Keratinocyte (primary cell): ENCODE measurements at regions not wholly inside any gene's neighbourhood (a gene's known extent, or its start where the extent isn't known, plus 50 kb on each side); places are given as distances from the start of the nearest gene placed in this dataset.

ENCODE experiments used
- DNase-seq: peaks from one replicate; pipeline ENCODE4 v3.0.0-alpha.2; 2011; ENCODE audit warnings: low read depth, missing footprints, low spot score
- FAIRE-seq: peaks from 2 replicates; lab custom pipeline; 2011; peaks lifted over from hg19 to GRCh38; lab: Jason Lieb, UNC
- H2AFZ ChIP-seq: 2 replicates; pipeline ENCODE4 v1.6.0; 2012; ENCODE audit warnings: low read length, control low read depth, inconsistent platforms; ENCODE audit not compliant: control insufficient read depth
- H3K27ac ChIP-seq: 2 replicates; pipeline ENCODE4 v1.5.1; 2011; ENCODE audit warnings: low read length; ENCODE audit not compliant: control insufficient read depth, insufficient read depth
- H3K27me3 ChIP-seq: 3 replicates; pipeline ENCODE4 v1.6.0; 2011; ENCODE audit warnings: low read length; ENCODE audit not compliant: control insufficient read depth, insufficient read depth; ENCODE audit errors: extremely low read depth
- H3K36me3 ChIP-seq, 2 experiments: 2 replicates in 1 of 2; 3 replicates in 1 of 2; pipeline ENCODE4 v1.5.1; 2011; ENCODE audit warnings: low read length in 2 of 2, mild to moderate bottlenecking in 1 of 2; ENCODE audit not compliant: control insufficient read depth in 2 of 2, insufficient read depth in 2 of 2; ENCODE audit errors: extremely low read depth in 1 of 2
- H3K4me1 ChIP-seq: 3 replicates; pipeline ENCODE4 v1.5.1; 2011; ENCODE audit warnings: low read length; ENCODE audit not compliant: control insufficient read depth, insufficient read depth; ENCODE audit errors: extremely low read depth
- H3K4me2 ChIP-seq: 3 replicates; pipeline ENCODE4 v1.6.0; 2011; ENCODE audit warnings: low read depth, low read length; ENCODE audit not compliant: control insufficient read depth, insufficient read depth; ENCODE audit errors: extremely low read depth
- H3K4me3 ChIP-seq, 3 experiments: fragments of 200-600 bp in 1 of 3; sonication (generic) in 1 of 3; 2 replicates in 2 of 3; 3 replicates in 1 of 3; pipeline ENCODE4 v1.5.1; 2011 to 2016; ENCODE audit warnings: low read length in 3 of 3, mild to moderate bottlenecking in 3 of 3, control low read depth in 2 of 3, inconsistent platforms in 1 of 3, low read depth in 1 of 3, mixed read lengths in 1 of 3, mixed run types in 1 of 3, moderate library complexity in 1 of 3; ENCODE audit not compliant: control insufficient read depth in 2 of 3, insufficient read depth in 2 of 3; ENCODE audit errors: extremely low read depth in 1 of 3
- H3K79me2 ChIP-seq: 2 replicates; pipeline ENCODE4 v1.6.0; 2012; ENCODE audit warnings: low read length; ENCODE audit not compliant: control insufficient read depth, insufficient read depth
- H3K9ac ChIP-seq: 3 replicates; pipeline ENCODE4 v1.6.0; 2011; ENCODE audit warnings: low read length; ENCODE audit not compliant: control insufficient read depth, insufficient read depth; ENCODE audit errors: extremely low read depth
- H3K9me1 ChIP-seq: 3 replicates; pipeline ENCODE4 v1.6.0; 2011; ENCODE audit warnings: low read length; ENCODE audit not compliant: control insufficient read depth, insufficient read depth; ENCODE audit errors: extremely low read depth
- H3K9me3 ChIP-seq: 2 replicates; pipeline ENCODE4 v1.5.1; 2012; ENCODE audit warnings: low read depth, low read length; ENCODE audit not compliant: control insufficient read depth
- H4K20me1 ChIP-seq: 3 replicates; pipeline ENCODE4 v1.6.0; 2011; ENCODE audit warnings: low read length; ENCODE audit not compliant: control insufficient read depth, insufficient read depth; ENCODE audit errors: extremely low read depth
- CTCF ChIP-seq, 3 experiments: IDR thresholded peaks in 1 of 3; conservative IDR thresholded peaks in 1 of 3; optimal IDR thresholded peaks in 1 of 3; 2 replicates in 2 of 3; 3 replicates in 1 of 3; pipeline versions ENCODE3 to v1.5.1; 2011; ENCODE audit warnings: low read length in 3 of 3, mild to moderate bottlenecking in 3 of 3, moderate library complexity in 2 of 3, control low read depth in 1 of 3, inconsistent platforms in 1 of 3; ENCODE audit not compliant: insufficient read depth in 2 of 3; ENCODE audit errors: extremely low read depth in 1 of 3
- EZH2 ChIP-seq: IDR thresholded peaks from one replicate; pipeline ENCODE4 v1.6.1; 2012; ENCODE audit warnings: inconsistent platforms, mild to moderate bottlenecking, low read length, moderate library complexity
- dilution Hi-C: fragments of 300-500 bp; cut with MboI; formaldehyde crosslinking; loops from one replicate; pipeline ENCODE4 v1.7.0; 2020; ENCODE audit warnings: low sequenced_read_pairs; ENCODE audit not compliant: extremely low pct_ligation_motif_present

- TF ChIP-seq CTCF (optimal IDR thresholded peaks at IDR 0.05 in 1 of 3, IDR thresholded peaks at IDR 0.05 in 1 of 3, conservative IDR thresholded peaks at IDR 0.05 in 1 of 3; ENCODE audit: extremely low read depth in 1 of 3, insufficient read depth in 2 of 3, low read length in 3 of 3), result no peak
- TF ChIP-seq EZH2, result no peak
- Histone ChIP-seq H3K9me3 (no peaks in the 10 kb centered on the region), H3K79me2 (no peaks in the 10 kb centered on the region), H4K20me1 (no peaks in the 10 kb centered on the region), H3K27ac (peak overlapping the region; percentile 1), H3K36me3 (no peaks in the 10 kb centered on the region), H2AFZ (no peak overlapping the region), H3K9me1 (no peaks in the 10 kb centered on the region), H3K27me3 (no peaks in the 10 kb centered on the region), H3K4me1 (peaks cover 36% of the 10 kb centered on the region), H3K4me2 (no peak overlapping the region), H3K9ac (no peak overlapping the region), H3K4me3 (no peak overlapping the region)
- FAIRE-seq (peak; percentile 67), DNase-seq (no peak)
- dilution Hi-C loops, result no loop called here
Observed at GRCh38 chr15:39393575-39394335, 187.1 kb upstream of the THBS1 start.

GRCh38 chr15:39394496-39394895 is 186.4 kb upstream of the THBS1 start:
- Histone ChIP-seq H3K79me2 (no peaks in the 10 kb centered on the region), H4K20me1 (no peaks in the 10 kb centered on the region), H2AFZ (no peak overlapping the region), H3K9me1 (no peaks in the 10 kb centered on the region), H3K27me3 (no peaks in the 10 kb centered on the region), H3K36me3 (no peaks in the 10 kb centered on the region), H3K9me3 (no peaks in the 10 kb centered on the region), H3K4me1 (peaks cover 36% of the 10 kb centered on the region), H3K4me3 (no peak overlapping the region), H3K9ac (no peak overlapping the region), H3K27ac (no peak overlapping the region), H3K4me2 (no peak overlapping the region)
- DNase-seq (no peak), FAIRE-seq (no peak)
- dilution Hi-C loops, result no loop called here
- no peak for TF ChIP-seq EZH2
- no peak for TF ChIP-seq CTCF (optimal IDR thresholded peaks at IDR 0.05 in 1 of 3, IDR thresholded peaks at IDR 0.05 in 1 of 3, conservative IDR thresholded peaks at IDR 0.05 in 1 of 3; ENCODE audit: extremely low read depth in 1 of 3, insufficient read depth in 2 of 3, low read length in 3 of 3)
